HG03558 (cell line): ENCODE measurements at regions not wholly inside any gene's neighbourhood (a gene's known extent, or its start where the extent isn't known, plus 50 kb on each side); places are given as distances from the start of the nearest gene placed in this dataset.
"Not testable (repeated sequence)": the region's sequence is repeated elsewhere in the genome, so short reads cannot be mapped to it uniquely, and the experiment has no call there.

Source experiments
- ATAC-seq: cut with Tn5 transposase; IDR thresholded peaks from one replicate; pipeline ENCODE4 v1.9.1; 2021; ENCODE audit warnings: moderate number of reproducible peaks; ENCODE audit not compliant: unreplicated experiment; ENCODE audit errors: extremely low read depth

DNA sequence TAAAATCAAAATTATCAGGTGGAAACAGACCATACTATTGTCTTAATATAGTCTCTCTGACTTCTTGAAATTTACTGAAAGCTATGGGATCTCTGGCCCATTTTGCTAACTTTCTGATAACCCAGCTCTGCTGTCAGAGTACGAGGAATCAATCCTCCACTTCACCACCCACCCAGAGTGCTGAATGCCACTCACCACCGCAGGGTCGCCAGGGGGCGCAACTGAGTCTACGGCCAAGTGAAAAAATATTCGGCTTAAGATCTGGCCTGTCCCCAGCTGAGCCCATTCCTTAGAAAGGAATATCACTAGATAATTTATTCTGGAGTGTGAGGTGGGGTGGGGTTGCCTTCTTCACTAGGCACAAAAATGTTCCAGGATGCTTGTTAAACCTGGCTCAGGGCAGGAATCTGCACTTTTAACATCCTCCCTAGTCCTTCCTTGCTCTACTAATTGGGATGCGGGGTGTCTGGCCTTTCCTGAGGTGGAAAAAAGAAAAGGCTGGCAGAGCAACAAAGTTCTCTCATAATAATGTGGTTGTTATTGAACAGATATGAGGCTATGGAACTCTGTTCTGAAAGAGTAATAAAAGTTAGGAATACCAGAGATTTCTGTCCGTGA, 520.6 kb downstream of the MFSD1 start:
- no peak for ATAC-seq

DNA sequence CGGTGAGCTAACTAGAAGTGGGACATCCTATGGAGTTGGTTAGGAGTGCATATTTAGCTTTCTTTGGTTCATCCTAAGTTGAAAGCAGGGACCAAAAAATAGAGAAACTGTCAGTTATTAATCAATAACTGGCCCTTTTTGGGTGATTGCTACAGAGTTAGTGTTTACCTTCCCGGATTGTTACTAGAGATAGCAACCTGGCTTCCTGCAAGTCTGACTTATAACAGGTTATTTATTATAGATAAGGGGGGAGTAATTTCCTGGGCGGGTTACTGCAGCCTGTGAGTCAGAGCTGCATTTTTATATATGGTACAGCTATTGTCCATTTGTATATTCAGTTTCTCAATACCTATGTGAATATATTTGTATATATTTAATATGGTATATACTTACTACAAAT, 522.0 kb downstream of the MFSD1 start:
- no peak for ATAC-seq

GRCh38 chr3:159326998-159327397, 525.1 kb downstream of the MFSD1 start:
- no peak for ATAC-seq

DNA sequence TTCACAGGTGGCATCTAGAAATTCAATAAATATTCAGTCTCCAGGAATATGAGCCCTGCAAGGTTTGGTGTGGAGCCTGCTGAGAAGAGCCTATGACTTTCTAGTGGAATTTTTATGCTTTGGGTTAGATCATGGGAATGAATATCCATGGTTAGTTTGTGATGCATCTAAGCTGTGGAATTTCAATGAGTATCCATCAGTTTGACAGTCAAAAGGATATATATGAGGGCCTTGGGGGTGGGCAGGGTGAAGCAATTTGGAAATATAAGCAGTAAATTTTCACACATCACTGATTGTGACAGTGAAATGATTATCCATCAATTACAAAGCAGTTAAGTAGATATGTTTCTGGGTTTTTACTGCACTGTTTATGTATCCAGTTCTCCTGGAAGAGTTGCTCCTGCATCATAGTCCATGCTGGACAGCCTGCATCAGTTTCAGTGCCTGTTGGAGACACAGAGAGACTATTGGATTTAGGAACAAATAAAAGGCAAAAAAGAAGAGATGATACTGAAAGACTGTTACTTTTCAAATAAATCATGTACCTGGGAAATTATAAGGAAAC, 530.8 kb downstream of the MFSD1 start:
- ATAC-seq = no peak

GRCh38 chr3:159339131-159339530, 537.3 kb downstream of the MFSD1 start:
- no peak for ATAC-seq

DNA sequence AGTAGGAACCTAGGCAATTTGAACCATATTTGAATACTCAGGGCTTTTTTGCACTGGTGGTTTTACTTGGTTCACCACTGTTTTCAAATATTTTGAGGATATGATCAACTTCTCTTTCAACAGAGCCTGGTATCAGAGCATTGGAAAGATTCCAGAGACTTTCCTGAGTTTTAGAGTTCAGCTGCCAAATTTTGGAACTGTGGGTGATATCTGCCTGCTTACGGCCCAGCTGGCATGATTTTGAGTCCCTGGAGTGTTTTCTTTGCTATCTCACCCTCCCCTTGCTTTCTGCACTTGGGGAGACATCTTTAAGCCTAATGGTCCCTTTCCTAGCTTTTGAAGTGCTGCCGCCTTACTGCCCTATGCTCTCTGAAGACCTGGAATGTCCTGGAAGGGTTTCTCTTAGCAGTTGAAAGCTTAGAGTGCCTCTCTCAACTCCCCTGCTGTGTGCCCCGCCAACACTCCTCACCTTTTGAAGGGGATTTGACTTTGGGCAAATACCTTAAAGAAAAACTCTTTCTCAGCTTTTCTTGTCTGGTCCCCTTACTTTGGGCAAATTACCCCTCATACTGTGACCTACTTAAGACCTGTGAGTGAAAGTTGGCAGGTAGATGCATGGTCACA, 539.1 kb downstream of the MFSD1 start:
- ATAC-seq = no peak

GRCh38 chr3:159346271-159346903, 544.5 kb downstream of the MFSD1 start:
- no peak for ATAC-seq

GRCh38 chr3:159348431-159348830, 546.6 kb downstream of the MFSD1 start:
- no peak for ATAC-seq

GRCh38 chr3:159356606-159357005, 554.8 kb downstream of the MFSD1 start:
- no peak for ATAC-seq

DNA sequence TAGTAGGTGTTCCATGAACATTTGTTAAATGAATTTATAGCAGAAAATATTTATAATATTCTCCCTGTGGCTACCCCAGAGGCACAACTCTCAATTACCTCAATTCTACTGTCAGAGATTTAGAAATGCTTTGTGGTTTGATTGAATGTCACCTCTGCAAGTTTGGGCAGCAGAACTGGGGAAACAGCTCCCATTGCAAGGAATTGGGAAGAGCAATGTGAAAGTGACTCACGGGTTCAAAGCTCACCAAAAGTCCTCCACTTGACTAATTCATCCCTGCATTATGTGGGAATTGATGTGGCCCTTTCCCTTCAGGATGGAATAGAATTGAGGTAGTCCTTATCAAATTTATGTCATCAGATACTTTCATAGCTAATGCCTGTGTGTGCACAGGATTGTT, 562.7 kb downstream of the MFSD1 start:
- ATAC-seq = no peak

DNA sequence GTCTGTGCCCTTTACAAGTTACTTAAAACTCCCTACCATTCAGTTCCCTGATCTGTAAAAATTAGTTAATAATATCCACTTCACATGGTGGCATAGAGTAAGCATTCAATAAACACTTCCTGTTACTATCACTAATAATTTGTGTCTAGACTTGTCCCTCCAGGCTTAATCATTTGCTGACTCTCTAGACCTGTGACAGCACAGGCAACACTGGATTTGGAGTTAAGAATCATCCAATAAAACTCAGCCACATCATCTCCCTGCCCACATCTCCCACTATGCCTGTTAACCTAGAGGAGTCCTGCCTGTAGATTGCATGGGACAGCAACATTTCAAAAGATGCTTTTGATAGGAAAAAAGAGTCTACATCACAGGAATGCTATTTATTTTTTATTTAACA, 564.6 kb downstream of the MFSD1 start:
- ATAC-seq = no peak

- ATAC-seq = no peak
These were observed 570.1 kb downstream of the MFSD1 start for GRCh38 chr3:159371961-159372360.

- ATAC-seq = no peak
These were observed 576.7 kb downstream of the MFSD1 start for GRCh38 chr3:159378396-159379194.

DNA sequence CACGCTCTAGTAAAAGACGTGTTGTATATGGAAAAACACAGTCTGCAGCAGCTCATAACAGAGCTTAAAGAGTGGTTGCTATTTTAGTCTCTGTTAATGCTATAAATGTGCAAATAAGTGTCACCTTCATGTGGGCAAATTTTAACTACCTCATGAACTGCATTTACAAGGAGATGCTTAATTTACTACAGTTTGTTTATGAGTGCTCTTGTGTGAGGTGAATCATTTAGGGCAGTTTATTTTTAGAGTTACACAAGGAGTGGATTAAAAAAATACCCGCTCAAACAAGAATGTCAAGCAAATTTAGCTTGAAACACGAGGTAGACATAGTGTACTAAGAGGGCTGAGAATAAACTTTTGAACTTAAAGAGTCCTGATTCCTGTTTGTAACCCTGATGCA, 579.0 kb downstream of the MFSD1 start:
- ATAC-seq = no peak

DNA sequence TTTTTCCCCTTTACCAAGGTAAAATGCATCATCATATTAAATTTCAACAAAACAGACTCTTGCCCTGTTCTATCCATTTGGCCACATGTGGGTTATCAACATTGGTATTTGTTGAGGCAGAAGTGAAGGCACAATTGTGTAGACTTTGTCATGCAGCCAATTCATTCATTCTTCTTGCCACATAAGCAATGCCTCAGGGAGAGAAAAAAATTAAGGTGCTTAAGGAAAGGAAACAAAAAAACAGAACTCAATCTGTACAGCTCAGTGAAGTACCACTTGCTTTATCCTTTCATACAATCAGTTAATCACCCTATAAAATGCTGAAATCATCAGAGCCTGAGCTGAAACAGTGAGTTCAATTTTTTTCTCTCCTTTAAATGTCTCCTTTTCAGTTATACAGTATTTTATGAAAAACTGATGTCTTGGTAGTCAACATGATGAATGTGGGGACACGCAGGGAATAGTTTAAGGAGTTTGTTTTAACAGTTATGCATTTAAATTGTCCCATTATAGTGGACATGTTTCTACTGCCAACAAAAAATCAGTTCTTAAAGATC, 588.9 kb downstream of the MFSD1 start:
- no peak for ATAC-seq

DNA sequence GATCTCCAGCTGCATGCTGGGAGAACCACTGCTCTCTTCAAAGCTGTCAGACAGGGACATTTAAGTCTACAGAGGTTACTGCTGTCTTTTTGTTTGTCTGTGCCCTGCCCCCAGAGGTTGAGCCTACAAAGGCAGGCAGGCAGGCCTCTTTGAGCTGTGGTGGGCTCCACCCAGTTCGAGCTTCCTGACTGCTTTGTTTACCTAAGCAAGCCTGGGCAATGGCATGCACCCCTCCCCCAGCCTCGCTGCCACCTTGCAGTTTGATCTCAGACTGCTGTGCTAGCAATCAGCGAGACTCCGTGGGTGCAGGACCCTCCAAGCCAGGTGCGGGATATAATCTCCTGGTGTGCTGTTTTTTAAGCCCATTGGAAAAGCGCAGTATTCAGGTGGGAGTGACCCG, 591.0 kb upstream of the IL12A start:
- not testable (repeated sequence) for ATAC-seq

GRCh38 chr3:159401069-159401468, 587.6 kb upstream of the IL12A start:
- no peak for ATAC-seq

- ATAC-seq = not testable (repeated sequence)
These were observed 578.9 kb upstream of the IL12A start for GRCh38 chr3:159409711-159410110.

- no peak for ATAC-seq
These were observed 575.3 kb upstream of the IL12A start for GRCh38 chr3:159413319-159413718.

DNA sequence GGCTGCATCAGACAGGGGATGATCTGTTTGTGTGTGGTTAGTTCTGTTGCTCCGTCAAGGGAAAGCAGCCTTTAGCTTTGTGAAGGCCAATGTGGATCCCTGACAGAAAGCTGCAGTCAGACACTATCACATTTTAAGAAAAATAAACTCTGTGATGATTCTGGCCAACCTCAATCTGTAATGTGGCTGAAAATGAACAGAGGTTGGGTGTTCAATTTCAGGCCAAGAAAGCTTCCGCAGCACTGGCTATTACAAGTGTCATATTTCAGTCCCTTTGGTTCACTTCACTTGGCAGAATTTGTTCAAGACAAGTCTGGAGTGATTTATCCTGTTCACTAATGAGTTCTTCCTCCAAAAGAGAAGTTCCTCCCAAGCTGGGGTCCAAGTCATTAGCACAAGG, 571.8 kb upstream of the IL12A start:
- ATAC-seq = no peak
